ENCODE measurements at regions not wholly inside any gene's neighbourhood (a gene's known extent, or its start where the extent isn't known, plus 50 kb on each side); places are given as distances from the start of the nearest gene placed in this dataset.
"Not testable (repeated sequence)": the region's sequence is repeated elsewhere in the genome, so short reads cannot be mapped to it uniquely, and the experiment has no call there.

DNA sequence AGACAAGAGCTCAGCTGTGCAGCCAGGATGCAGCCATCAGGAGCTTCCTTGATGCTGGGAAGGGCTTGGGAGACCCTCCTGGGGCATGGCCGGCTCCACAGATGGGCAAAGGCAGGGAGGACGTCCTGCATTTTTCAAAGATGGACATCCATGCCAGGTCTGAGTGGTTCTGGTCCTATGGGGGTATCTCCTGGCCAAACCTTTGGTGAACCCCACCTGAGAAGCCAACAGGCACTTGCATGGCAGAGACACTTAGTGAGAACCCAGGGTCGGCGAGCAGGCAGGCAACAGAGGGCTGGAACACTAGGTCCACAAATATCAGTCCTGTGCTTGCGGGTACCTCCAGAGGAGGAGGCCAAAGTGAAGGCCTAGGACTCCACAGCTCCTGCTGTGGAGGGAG, 70.0 kb downstream of the KCTD15 start:
- no peaks in the 10 kb centered on the region for H3K9me3 ChIP-seq
- no peaks in the 10 kb centered on the region for H3K36me3 ChIP-seq
- H3K27ac ChIP-seq: no peak overlapping the region
- ATAC-seq (no peak), DNase-seq (no peak)
- peaks cover 2 to 20% (median 10%) of the 10 kb centered on the region in 9 donors for H3K4me1 ChIP-seq
- intact Hi-C loops (cut with DNase I): loop anchor here in 2 of 10 donors (5.0 kb wide), 1 partner anchor 69 kb away; the partner anchor contains the start of gene KCTD15 (in 2 of the 2)
- 83 to 97% methylated on average over 5 of the region's 5 CpGs for WGBS, 2 donors
- H3K27me3 ChIP-seq: no peaks in the 10 kb centered on the region
- TF ChIP-seq, protein P1, sequence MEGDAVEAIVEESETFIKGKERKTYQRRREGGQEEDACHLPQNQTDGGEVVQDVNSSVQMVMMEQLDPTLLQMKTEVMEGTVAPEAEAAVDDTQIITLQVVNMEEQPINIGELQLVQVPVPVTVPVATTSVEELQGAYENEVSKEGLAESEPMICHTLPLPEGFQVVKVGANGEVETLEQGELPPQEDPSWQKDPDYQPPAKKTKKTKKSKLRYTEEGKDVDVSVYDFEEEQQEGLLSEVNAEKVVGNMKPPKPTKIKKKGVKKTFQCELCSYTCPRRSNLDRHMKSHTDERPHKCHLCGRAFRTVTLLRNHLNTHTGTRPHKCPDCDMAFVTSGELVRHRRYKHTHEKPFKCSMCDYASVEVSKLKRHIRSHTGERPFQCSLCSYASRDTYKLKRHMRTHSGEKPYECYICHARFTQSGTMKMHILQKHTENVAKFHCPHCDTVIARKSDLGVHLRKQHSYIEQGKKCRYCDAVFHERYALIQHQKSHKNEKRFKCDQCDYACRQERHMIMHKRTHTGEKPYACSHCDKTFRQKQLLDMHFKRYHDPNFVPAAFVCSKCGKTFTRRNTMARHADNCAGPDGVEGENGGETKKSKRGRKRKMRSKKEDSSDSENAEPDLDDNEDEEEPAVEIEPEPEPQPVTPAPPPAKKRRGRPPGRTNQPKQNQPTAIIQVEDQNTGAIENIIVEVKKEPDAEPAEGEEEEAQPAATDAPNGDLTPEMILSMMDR (IDR thresholded peaks at IDR 0.05): no peak
- no peak overlapping the region for H3K4me3 ChIP-seq

DNA sequence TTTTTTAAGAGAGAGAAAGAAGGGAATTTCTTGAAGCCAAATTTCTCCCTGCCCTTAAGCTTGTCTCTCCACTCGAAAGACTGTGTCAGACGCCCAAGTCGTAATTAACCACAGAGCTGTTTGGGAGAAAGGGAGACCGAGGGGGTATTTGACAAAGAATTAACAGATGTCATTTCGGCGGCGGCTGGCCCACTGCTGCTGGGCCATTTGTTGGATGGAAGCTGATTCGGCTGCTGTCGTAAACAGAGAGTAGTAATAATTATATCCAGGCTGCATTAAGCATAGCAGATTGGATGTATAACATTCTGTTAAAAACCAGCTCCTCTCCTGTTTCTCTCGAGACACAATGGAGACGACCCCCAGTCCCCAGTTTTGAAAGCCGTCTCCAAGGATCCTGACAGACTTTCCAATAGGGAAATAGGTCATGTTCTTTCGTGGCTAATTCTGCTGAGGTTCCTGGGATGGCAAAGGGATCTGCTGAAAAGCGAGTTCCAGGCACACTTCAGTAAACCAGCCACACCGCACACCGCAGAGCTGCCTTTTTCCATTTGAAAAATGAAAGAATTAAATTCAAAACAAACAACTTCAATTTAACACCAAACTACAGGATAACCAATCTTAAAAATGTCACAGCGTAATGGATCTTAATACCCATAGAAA, 71.5 kb downstream of the KCTD15 start:
- Histone ChIP-seq H3K27me3 (no peaks in the 10 kb centered on the region), H3K36me3 (no peaks in the 10 kb centered on the region), H3K4me1 (peaks cover 2 to 20% (median 10%) of the 10 kb centered on the region in 9 donors), H3K4me3 (peak overlapping the region in 7 of 10 donors; percentile 2 to 36 (median 16)), H3K27ac (peak overlapping the region in 4 of 10 donors; percentile 10 to 62 (median 24)), H3K9me3 (no peaks in the 10 kb centered on the region)
- DNase-seq (no peak), ATAC-seq (peak in 1 of 8 donors; percentile 32)
- intact Hi-C loops (cut with DNase I): loop anchor here in 2 of 10 donors (5.0 kb wide), 1 partner anchor 71 kb away; the partner anchor contains the start of gene KCTD15 (in 2 of the 2)
- TF ChIP-seq, protein P1 (IDR thresholded peaks at IDR 0.05): no peak
- WGBS, 2 donors: 54 to 59% methylated on average over 17 of the region's 17 CpGs

- no peaks in the 10 kb centered on the region for H3K9me3 ChIP-seq
- DNase-seq (peak; percentile 41 to 50), ATAC-seq (peak; percentile 78 to 96 (median 91))
- TF ChIP-seq, protein P1 (IDR thresholded peaks at IDR 0.05): peak in 5 of 9 donors; percentile 6 to 54 (median 37)
- no peaks in the 10 kb centered on the region for H3K36me3 ChIP-seq
- intact Hi-C loops (cut with DNase I): loop anchor here in 2 of 10 donors (5.0 kb wide), 1 partner anchor 72 kb away; the partner anchor contains the start of gene KCTD15 (in 2 of the 2)
- WGBS, 2 donors: 22% methylated on average over 21 of the region's 21 CpGs
- H3K27me3 ChIP-seq: no peaks in the 10 kb centered on the region
- H3K27ac ChIP-seq: peak overlapping the region in 4 of 10 donors; percentile 10 to 62 (median 24)
- peak overlapping the region in 6 of 10 donors; percentile 6 to 36 (median 22) for H3K4me3 ChIP-seq
- peaks cover 2 to 20% (median 10%) of the 10 kb centered on the region in 9 donors for H3K4me1 ChIP-seq
These were observed 72.2 kb downstream of the KCTD15 start for GRCh38 chr19:33868788-33869412.

DNA sequence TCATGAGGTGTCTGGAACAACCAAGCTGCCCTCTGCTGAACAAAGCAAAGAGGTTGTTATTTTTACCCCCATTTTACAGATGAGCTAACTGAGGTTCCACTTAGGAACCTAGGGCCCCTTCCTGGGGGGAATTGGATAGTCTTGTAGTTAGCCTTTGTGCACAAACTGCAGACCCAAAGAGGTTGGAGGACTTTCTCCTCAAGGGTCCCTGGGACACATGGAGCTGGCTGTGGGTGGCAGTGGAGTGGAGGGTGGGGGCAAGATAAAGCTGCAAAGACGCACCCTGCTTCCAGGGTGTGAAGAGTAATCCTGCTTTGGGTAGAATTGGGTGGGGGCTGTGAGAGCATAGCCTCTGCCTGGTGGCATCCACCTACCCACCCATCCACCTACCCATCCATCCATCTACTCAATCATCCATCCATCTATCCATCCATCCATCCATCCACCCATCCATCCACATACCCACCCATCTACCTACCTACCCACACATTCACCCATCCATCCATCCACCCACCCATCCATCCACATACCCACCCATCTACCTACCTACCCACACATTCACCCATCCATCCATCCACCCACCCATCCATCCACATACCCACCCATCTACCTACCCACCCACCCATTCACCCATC, 73.7 kb downstream of the KCTD15 start:
- H3K27me3 ChIP-seq; intact Hi-C loops (cut with DNase I); H3K4me3 ChIP-seq; H3K36me3 ChIP-seq; ATAC-seq; H3K27ac ChIP-seq; DNase-seq; H3K9me3 ChIP-seq: not testable (repeated sequence)
- H3K4me1 ChIP-seq: peaks cover 2 to 20% (median 10%) of the 10 kb centered on the region in 9 donors
- 92 to 95% methylated on average over 1 of the region's 1 CpG for WGBS, 2 donors
